Glutamatergic neuron (in vitro differentiated cells): ENCODE measurements at regions not wholly inside any gene's neighbourhood (a gene's known extent, or its start where the extent isn't known, plus 50 kb on each side); places are given as distances from the start of the nearest gene placed in this dataset.

Experiments used
- DNase-seq: peaks from one replicate; pipeline ENCODE4 v3.0.0; 2022
- H3K27ac Mint-ChIP-seq: one replicate; pipeline ENCODE4 v1.8.0; 2020; ENCODE audit warnings: mild to moderate bottlenecking, mixed read lengths, inconsistent platforms; ENCODE audit not compliant: unreplicated experiment
- H3K27me3 Mint-ChIP-seq: one replicate; pipeline ENCODE4 v1.8.0; 2020; ENCODE audit warnings: mild to moderate bottlenecking, moderate library complexity, mixed read lengths, inconsistent platforms; ENCODE audit not compliant: unreplicated experiment
- H3K36me3 Mint-ChIP-seq: one replicate; pipeline ENCODE4 v1.8.0; 2020; ENCODE audit warnings: mild to moderate bottlenecking, mixed read lengths, inconsistent platforms; ENCODE audit not compliant: unreplicated experiment
- H3K4me1 Mint-ChIP-seq: one replicate; pipeline ENCODE4 v1.8.0; 2020; ENCODE audit warnings: mild to moderate bottlenecking, low read depth, mixed read lengths, inconsistent platforms; ENCODE audit not compliant: unreplicated experiment
- H3K4me3 Mint-ChIP-seq: one replicate; pipeline ENCODE4 v1.8.0; 2020; ENCODE audit warnings: mild to moderate bottlenecking, mixed read lengths, inconsistent platforms; ENCODE audit not compliant: unreplicated experiment
- H3K9me3 Mint-ChIP-seq: one replicate; pipeline ENCODE4 v1.8.0; 2020; ENCODE audit warnings: mild to moderate bottlenecking, moderate library complexity, mixed read lengths, inconsistent platforms; ENCODE audit not compliant: unreplicated experiment
- CTCF ChIP-seq: fragments of 200-600 bp; sonication (generic); IDR thresholded peaks from one replicate; pipeline ENCODE4 v1.5.0; 2021; ENCODE audit not compliant: partially characterized antibody, unreplicated experiment

- Mint-ChIP-seq H3K9me3 (no peaks in the 10 kb centered on the region), H3K36me3 (no peaks in the 10 kb centered on the region), H3K4me3 (no peak overlapping the region), H3K4me1 (no peaks in the 10 kb centered on the region), H3K27ac (no peak overlapping the region), H3K27me3 (no peaks in the 10 kb centered on the region)
- DNase-seq, result no peak
- TF ChIP-seq CTCF, result no peak
Observed at GRCh38 chr4:127355743-127356142, 277.0 kb upstream of the INTU start.

DNA sequence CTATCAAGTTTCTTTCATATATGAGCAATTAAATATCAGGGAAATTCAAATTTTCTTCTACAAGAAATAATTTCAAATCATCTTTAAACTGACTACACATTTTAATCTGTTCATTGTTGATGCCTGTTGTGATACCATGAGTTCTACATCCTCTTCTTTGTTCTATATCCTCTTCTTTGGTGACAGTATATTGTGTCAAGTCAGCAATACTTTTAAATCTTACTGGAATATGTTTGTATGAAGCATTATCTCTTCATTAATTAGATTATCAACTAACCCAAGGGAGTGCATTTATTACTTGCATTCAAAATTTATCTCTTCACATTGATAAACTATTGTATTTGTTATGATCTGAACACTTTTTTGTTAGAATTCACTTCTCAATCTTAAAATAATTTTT lies 275.0 kb upstream of the INTU start:
- Mint-ChIP-seq H3K27ac (no peak overlapping the region), H3K9me3 (no peaks in the 10 kb centered on the region), H3K27me3 (no peaks in the 10 kb centered on the region), H3K4me1 (no peaks in the 10 kb centered on the region), H3K36me3 (no peaks in the 10 kb centered on the region), H3K4me3 (no peak overlapping the region)
- no peak for TF ChIP-seq CTCF
- DNase-seq, result no peak

- DNase-seq, result no peak
- Mint-ChIP-seq H3K36me3 (no peaks in the 10 kb centered on the region), H3K4me1 (no peaks in the 10 kb centered on the region), H3K27me3 (peaks cover under 1% of the 10 kb centered on the region), H3K4me3 (no peak overlapping the region), H3K9me3 (no peaks in the 10 kb centered on the region), H3K27ac (no peak overlapping the region)
- no peak for TF ChIP-seq CTCF
Observed at GRCh38 chr4:127362686-127363085, 270.1 kb upstream of the INTU start.

DNA sequence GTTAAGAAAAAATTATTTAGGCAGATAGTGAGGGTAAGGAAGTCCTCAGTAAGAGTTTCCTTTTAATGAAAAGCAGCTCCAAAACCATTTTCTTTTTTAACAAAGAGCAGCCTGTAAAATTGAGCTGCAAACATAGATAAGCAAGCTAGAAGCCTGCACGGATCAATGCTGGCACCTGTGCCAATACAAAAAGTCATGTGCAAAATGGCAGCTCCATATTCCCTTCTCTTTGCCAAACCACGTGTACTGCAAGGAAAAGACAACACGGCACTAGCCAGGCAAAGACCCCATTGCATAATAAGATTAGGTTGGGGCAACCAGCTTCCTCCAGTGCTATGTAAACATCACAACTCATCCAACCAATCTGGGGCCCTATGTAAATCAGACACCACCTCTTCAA lies 268.4 kb upstream of the INTU start:
- Mint-ChIP-seq H3K27me3 (peaks cover 3% of the 10 kb centered on the region), H3K4me3 (no peak overlapping the region), H3K4me1 (no peaks in the 10 kb centered on the region), H3K36me3 (no peaks in the 10 kb centered on the region), H3K27ac (no peak overlapping the region), H3K9me3 (no peaks in the 10 kb centered on the region)
- TF ChIP-seq CTCF, result no peak
- DNase-seq, result no peak

GRCh38 chr4:127364911-127365310 lies 267.8 kb upstream of the INTU start:
- no peaks in the 10 kb centered on the region for H3K4me1 Mint-ChIP-seq
- no peak for DNase-seq
- H3K36me3 Mint-ChIP-seq, result no peaks in the 10 kb centered on the region
- no peak overlapping the region for H3K27ac Mint-ChIP-seq
- H3K4me3 Mint-ChIP-seq, result no peak overlapping the region
- TF ChIP-seq CTCF, result no peak
- peaks cover 3% of the 10 kb centered on the region for H3K27me3 Mint-ChIP-seq
- no peaks in the 10 kb centered on the region for H3K9me3 Mint-ChIP-seq
